GM12878 (cell line): ENCODE measurements at regions not wholly inside any gene's neighbourhood (a gene's known extent, or its start where the extent isn't known, plus 50 kb on each side); places are given as distances from the start of the nearest gene placed in this dataset. TPM values are rescaled to one million over a fixed set of nuclear protein-coding genes. Genes with fewer than 3 reads are reported as not detected.

Experiments
- small RNA-seq: library from RNA; depleted of rRNA; stranded (forward); fragments of <200 nt; gene quantifications from one replicate; pipeline ENCODE3, GENCODE V24; 2014

Small RNA genes in the stretch of these regions (small RNA-seq; reads per million reads assigned to genes)
- not detected for gene AL121912.1
